GM13977 (cell line): ENCODE measurements at regions not wholly inside any gene's neighbourhood (a gene's known extent, or its start where the extent isn't known, plus 50 kb on each side); places are given as distances from the start of the nearest gene placed in this dataset.

Source experiments
- DNase-seq: peaks from one replicate; pipeline ENCODE4 v3.0.0; 2012; ENCODE audit warnings: low spot score
- CTCF ChIP-seq: IDR thresholded peaks from 2 replicates; pipeline ENCODE4 v1.5.1; 2012; ENCODE audit warnings: mild to moderate bottlenecking, control low read depth; ENCODE audit not compliant: insufficient read depth; ENCODE audit errors: extremely low read depth, missing control alignments
- in situ Hi-C: fragments of 300-500 bp; cut with MboI; formaldehyde crosslinking; loops from one replicate; pipeline ENCODE4 v1.12.0; 2022; ENCODE audit warnings: low sequenced_read_pairs, low pct_unique_long_range_greater_than_20kb, mixed read lengths, inconsistent platforms; ENCODE audit not compliant: unreplicated experiment

- in situ Hi-C loops = no loop called here
- DNase-seq = no peak
- TF ChIP-seq CTCF = no peak
These were observed 328.0 kb upstream of the SOX2 start for GRCh38 chr3:181383760-181384159.

DNA sequence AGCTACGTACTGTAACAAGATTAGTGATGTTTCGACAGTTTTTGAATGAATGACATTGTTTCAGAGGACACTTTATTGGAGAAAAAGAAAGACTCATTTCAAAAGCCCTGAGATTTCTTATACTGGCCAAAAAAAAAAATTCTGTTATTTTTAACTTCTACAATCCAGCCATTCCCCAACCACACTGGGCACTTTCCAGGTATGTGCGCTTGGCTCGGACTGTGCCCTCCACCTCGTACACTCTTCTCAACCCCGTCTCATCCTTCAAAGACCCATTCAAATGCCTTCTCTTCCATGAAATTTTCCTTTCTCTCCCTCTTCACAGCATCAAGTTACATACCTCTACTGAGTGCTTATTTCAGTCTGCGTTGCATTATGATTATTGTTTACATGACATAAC, 328.5 kb upstream of the SOX2 start:
- DNase-seq = no peak
- in situ Hi-C loops = no loop called here
- no peak for TF ChIP-seq CTCF

DNA sequence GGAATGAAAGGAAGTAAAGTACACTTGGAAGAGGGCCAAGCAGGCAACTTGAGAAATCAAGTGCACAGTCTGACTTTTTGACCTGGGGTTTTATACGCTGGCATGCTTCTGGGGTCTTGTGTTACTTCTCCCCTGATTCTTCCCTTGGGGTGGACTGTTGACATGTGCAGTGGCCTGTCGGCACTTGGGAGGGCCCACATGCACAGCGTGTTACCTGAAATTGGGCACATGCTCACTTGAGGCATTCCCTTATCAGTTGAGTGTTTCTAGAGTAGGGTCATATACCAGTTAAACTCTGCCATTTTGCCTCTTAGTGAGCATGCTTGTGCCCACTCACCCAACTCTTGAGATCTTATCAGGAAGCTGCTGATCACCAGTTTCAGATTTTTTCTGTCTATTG, 329.1 kb upstream of the SOX2 start:
- TF ChIP-seq CTCF = no peak
- DNase-seq = no peak
- in situ Hi-C loops = no loop called here

- no peak for DNase-seq
- TF ChIP-seq CTCF = no peak
- in situ Hi-C loops = no loop called here
These were observed 332.4 kb upstream of the SOX2 start for GRCh38 chr3:181379278-181379677.

DNA sequence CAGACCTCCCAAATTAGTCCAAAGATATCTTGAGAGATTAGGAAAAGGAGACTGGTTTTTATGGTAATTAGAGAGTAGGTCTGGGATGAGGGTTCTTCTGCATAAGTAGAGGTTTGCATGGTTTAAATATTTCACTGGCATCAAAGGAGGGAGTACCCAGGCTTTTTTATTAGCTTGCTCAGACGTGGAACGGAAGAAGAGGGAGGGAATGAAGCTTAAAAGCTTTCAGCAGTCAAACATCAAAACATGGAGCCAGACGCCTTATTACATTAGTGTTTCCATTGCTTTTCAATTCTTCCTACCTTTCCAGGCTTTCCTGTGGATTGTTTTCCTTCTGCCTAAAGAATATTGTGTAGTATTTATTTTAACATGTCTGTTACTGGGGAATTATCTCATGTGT, 342.1 kb upstream of the SOX2 start:
- no peak for DNase-seq
- no peak for TF ChIP-seq CTCF
- in situ Hi-C loops = no loop called here

GRCh38 chr3:181363231-181363630, 348.5 kb upstream of the SOX2 start:
- in situ Hi-C loops = no loop called here
- TF ChIP-seq CTCF = no peak
- no peak for DNase-seq

- in situ Hi-C loops = no loop called here
- no peak for DNase-seq
- no peak for TF ChIP-seq CTCF
These were observed 349.3 kb upstream of the SOX2 start for GRCh38 chr3:181362378-181362777.
